Kidney epithelial cell (primary cell): ENCODE measurements at regions not wholly inside any gene's neighbourhood (a gene's known extent, or its start where the extent isn't known, plus 50 kb on each side); places are given as distances from the start of the nearest gene placed in this dataset.

Experiments used
- DNase-seq: peaks from one replicate; pipeline ENCODE4 v3.0.0-alpha.2; 2010; ENCODE audit warnings: low read depth
- H3K27me3 ChIP-seq: 2 replicates; pipeline ENCODE4 v1.6.0; 2011; ENCODE audit warnings: low read length; ENCODE audit not compliant: control insufficient read depth, insufficient read depth
- H3K36me3 ChIP-seq: 2 replicates; pipeline ENCODE4 v1.5.1; 2011; ENCODE audit warnings: low read length; ENCODE audit not compliant: control insufficient read depth, insufficient read depth
- H3K4me3 ChIP-seq: 2 replicates; pipeline ENCODE4 v1.5.1; 2011; ENCODE audit warnings: low read depth, mild to moderate bottlenecking, control low read depth, low read length
- TF ChIP-seq, protein P1 (sequence below): IDR thresholded peaks from 2 replicates; pipeline ENCODE4 v1.5.1; 2011; ENCODE audit warnings: mild to moderate bottlenecking, moderate library complexity, low read length, control low read depth, inconsistent platforms; ENCODE audit not compliant: insufficient read depth, poor library complexity, severe bottlenecking

DNA sequence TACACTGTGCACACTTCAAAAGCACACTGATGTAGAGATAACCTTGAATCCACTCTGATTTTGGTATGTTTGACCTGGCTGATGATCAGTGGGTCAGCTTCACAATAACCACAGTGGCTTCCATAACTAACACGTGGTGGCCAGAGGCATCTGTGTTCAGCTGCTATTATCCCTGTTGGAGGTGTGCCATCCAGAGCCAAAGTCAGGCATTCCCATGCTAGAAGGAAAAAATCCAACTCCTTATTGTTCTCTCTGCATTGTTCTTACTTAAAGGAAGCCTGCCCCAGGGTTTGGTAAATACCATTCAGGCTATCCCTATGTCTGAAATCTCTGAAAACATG, 127.3 kb upstream of the MON1B start:
- TF ChIP-seq, protein P1, sequence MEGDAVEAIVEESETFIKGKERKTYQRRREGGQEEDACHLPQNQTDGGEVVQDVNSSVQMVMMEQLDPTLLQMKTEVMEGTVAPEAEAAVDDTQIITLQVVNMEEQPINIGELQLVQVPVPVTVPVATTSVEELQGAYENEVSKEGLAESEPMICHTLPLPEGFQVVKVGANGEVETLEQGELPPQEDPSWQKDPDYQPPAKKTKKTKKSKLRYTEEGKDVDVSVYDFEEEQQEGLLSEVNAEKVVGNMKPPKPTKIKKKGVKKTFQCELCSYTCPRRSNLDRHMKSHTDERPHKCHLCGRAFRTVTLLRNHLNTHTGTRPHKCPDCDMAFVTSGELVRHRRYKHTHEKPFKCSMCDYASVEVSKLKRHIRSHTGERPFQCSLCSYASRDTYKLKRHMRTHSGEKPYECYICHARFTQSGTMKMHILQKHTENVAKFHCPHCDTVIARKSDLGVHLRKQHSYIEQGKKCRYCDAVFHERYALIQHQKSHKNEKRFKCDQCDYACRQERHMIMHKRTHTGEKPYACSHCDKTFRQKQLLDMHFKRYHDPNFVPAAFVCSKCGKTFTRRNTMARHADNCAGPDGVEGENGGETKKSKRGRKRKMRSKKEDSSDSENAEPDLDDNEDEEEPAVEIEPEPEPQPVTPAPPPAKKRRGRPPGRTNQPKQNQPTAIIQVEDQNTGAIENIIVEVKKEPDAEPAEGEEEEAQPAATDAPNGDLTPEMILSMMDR, result no peak
- Histone ChIP-seq H3K27me3 (no peaks in the 10 kb centered on the region), H3K36me3 (no peaks in the 10 kb centered on the region), H3K4me3 (no peak overlapping the region)
- DNase-seq, result no peak

DNA sequence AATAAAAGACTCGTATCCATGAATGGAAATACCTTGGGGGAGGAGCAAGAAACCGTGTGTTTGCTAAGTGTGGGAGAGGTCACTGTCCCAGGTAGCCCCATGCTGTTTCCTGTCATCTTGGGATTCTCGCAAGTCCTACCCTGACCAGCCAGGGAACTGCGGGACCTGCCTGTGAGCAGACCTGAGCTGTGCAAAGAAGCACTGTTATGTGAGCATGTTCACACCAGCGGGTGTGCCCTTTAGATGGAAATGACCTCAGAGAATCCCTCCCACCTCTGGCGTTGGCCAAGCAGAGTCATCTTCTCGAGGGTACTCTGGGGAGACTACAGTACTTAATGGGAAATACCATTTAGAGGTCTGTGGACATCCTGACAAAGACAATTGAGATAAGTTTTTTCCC, 127.0 kb upstream of the MON1B start:
- H3K4me3 ChIP-seq, result no peak overlapping the region
- no peaks in the 10 kb centered on the region for H3K36me3 ChIP-seq
- DNase-seq, result no peak
- no peaks in the 10 kb centered on the region for H3K27me3 ChIP-seq
- TF ChIP-seq, protein P1, result no peak

GRCh38 chr16:77066896-77067496, 124.0 kb upstream of the MON1B start:
- TF ChIP-seq, protein P1, result no peak
- no peak overlapping the region for H3K4me3 ChIP-seq
- DNase-seq, result no peak
- H3K36me3 ChIP-seq, result no peaks in the 10 kb centered on the region
- no peaks in the 10 kb centered on the region for H3K27me3 ChIP-seq

DNA sequence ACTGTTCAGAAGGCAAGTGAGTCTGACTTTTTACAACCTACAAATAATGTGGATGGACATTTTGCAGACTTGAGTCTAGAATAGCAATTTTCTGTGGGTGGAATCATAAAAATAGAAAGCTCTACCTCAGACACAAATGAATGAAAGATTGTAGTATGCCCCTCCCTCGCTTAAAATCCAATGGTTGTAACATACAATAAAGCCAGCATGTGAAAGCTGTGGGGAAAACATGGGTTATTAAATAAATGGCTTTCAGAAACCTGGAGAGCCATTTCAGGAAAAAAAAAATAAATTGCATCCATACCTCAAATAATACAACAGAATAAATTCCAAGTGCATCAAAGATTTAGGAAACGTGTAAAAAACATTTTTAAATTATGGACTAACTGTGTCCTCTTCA, 123.1 kb upstream of the MON1B start:
- Histone ChIP-seq H3K27me3 (no peaks in the 10 kb centered on the region), H3K36me3 (no peaks in the 10 kb centered on the region), H3K4me3 (no peak overlapping the region)
- no peak for DNase-seq
- TF ChIP-seq, protein P1, result no peak

DNA sequence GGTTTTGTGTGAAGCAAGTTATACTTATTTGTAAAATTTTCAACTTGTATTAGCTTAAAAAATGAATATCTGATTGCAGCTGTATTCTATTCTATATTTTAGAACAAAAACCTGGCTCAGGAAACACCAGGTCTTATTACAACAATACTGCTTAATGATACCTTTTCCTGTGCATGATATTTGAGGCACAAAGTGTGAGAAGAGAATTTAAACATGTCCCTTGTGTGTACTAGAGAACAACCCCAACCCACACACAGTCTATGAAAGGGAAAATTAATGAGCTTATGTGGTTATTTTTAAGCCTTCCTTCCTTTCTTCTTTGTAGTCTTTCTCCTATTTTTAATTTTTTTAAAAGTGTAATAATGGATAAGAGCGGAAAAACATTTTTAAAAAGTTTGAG, 122.6 kb upstream of the MON1B start:
- TF ChIP-seq, protein P1, result no peak
- no peak overlapping the region for H3K4me3 ChIP-seq
- H3K27me3 ChIP-seq, result no peaks in the 10 kb centered on the region
- DNase-seq, result no peak
- H3K36me3 ChIP-seq, result no peaks in the 10 kb centered on the region

GRCh38 chr16:77069929-77070328, 121.1 kb upstream of the MON1B start:
- H3K4me3 ChIP-seq, result no peak overlapping the region
- TF ChIP-seq, protein P1, result no peak
- H3K27me3 ChIP-seq, result no peaks in the 10 kb centered on the region
- no peak for DNase-seq
- no peaks in the 10 kb centered on the region for H3K36me3 ChIP-seq
